ENCODE measurements at regions not wholly inside any gene's neighbourhood (a gene's known extent, or its start where the extent isn't known, plus 50 kb on each side); places are given as distances from the start of the nearest gene placed in this dataset.

DNA sequence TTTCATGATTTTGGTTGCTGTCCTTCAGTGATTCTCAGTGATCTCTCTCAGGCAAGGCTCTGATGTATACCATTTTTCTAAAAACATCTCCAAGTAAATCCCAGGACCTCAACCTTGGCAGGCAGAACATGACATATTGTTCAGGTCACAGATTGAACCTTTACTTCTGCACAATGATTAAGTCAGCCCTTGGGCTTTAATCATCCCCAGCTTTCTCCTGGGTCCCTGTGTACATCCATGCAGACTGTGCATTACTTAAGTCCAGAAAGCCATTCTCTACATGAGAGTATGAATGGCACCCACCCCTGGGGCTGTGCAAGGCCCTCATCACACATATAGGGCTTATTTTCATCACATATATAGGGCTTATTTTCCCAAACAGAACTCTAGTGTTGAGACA is 58.7 kb upstream of the ADAMTS3 start:
- TF ChIP-seq, protein P1, sequence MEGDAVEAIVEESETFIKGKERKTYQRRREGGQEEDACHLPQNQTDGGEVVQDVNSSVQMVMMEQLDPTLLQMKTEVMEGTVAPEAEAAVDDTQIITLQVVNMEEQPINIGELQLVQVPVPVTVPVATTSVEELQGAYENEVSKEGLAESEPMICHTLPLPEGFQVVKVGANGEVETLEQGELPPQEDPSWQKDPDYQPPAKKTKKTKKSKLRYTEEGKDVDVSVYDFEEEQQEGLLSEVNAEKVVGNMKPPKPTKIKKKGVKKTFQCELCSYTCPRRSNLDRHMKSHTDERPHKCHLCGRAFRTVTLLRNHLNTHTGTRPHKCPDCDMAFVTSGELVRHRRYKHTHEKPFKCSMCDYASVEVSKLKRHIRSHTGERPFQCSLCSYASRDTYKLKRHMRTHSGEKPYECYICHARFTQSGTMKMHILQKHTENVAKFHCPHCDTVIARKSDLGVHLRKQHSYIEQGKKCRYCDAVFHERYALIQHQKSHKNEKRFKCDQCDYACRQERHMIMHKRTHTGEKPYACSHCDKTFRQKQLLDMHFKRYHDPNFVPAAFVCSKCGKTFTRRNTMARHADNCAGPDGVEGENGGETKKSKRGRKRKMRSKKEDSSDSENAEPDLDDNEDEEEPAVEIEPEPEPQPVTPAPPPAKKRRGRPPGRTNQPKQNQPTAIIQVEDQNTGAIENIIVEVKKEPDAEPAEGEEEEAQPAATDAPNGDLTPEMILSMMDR (IDR thresholded peaks at IDR 0.05) = no peak
- TF ChIP-seq POLR2A (IDR thresholded peaks at IDR 0.05) (no peak), POLR2AphosphoS5 (IDR thresholded peaks at IDR 0.05) (no peak)

All from upper lobe of left lung (tissue), 4 donors.